ENCODE measurements at regions not wholly inside any gene's neighbourhood (a gene's known extent, or its start where the extent isn't known, plus 50 kb on each side); places are given as distances from the start of the nearest gene placed in this dataset.
"Not testable (repeated sequence)": the region's sequence is repeated elsewhere in the genome, so short reads cannot be mapped to it uniquely, and the experiment has no call there.

DNA sequence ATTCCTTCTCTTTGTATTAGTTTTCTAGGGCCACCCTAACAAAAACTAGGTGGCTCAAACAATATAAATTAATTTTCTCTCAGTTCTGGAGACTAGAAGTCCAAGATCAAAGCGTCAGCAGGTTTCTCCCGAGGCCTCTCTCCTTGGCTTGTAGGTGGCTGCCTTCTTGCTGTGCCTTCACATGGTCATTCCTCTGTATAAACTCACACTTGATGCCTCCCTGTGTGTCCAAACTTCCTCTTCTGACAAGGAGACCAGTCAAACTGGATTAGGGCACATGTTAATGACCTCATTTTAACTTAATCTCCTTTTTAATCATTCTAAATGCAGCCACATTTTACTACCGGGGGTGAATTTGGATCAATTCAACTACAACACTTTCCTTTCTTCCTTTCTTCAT, 691.1 kb downstream of the DIPK2A start:
- no peak for DNase-seq (ENCODE audit: low spot score in 2 of 2)
- peak overlapping the region in 1 of 2 donors; percentile 32 for H3K27ac Mint-ChIP-seq
- peaks cover 0 to 14% of the 10 kb centered on the region in 2 donors for H3K36me3 Mint-ChIP-seq
- ATAC-seq, result no peak
- peaks cover 14 to 25% of the 10 kb centered on the region in 2 donors for H3K9me3 Mint-ChIP-seq

- H3K9me3 Mint-ChIP-seq, result peaks cover 14 to 25% of the 10 kb centered on the region in 2 donors
- no peak overlapping the region for H3K27ac Mint-ChIP-seq
- peaks cover 0 to 14% of the 10 kb centered on the region in 2 donors for H3K36me3 Mint-ChIP-seq
- DNase-seq (ENCODE audit: low spot score in 2 of 2) (no peak), ATAC-seq (no peak)
These were observed 692.1 kb downstream of the DIPK2A start for GRCh38 chr3:144663456-144664436.

- no peak for ATAC-seq
- Mint-ChIP-seq H3K9me3 (peaks cover 14 to 25% of the 10 kb centered on the region in 2 donors), H3K27ac (no peak overlapping the region), H3K36me3 (peaks cover 0 to 14% of the 10 kb centered on the region in 2 donors)
- DNase-seq (ENCODE audit: low spot score in 2 of 2), result no peak
These were observed 694.0 kb downstream of the DIPK2A start for GRCh38 chr3:144665567-144666053.

- Mint-ChIP-seq H3K36me3 (peaks cover 0 to 8% of the 10 kb centered on the region in 2 donors), H3K9me3 (peaks cover 9 to 13% of the 10 kb centered on the region in 2 donors), H3K27ac (no peak overlapping the region)
- DNase-seq (ENCODE audit: low spot score in 2 of 2) (no peak), ATAC-seq (no peak)
These were observed 698.9 kb downstream of the DIPK2A start for GRCh38 chr3:144670571-144670970.

DNA sequence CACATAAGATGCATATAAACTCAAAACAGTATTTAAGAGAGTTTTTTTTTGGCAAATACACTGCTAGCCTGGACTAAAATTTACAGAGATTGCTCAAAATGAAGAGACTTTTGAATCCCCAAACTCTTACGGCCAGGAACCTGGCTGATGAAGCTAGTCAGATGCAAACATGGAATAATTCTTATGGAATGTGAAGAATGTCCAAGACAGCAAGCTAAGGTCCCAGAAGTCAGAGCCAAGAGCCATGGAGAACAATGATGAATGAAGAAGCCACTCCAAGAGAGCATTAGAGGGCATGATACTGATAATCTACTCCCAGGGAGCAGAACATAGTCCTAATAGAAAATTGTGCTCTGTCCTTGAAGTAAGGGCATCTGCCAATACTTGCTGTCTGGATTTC, 705.5 kb downstream of the DIPK2A start:
- ATAC-seq (no peak), DNase-seq (ENCODE audit: low spot score in 2 of 2) (no peak)
- Mint-ChIP-seq H3K9me3 (peaks cover 0 to 4% of the 10 kb centered on the region in 2 donors), H3K36me3 (no peaks in the 10 kb centered on the region), H3K27ac (no peak overlapping the region)

DNA sequence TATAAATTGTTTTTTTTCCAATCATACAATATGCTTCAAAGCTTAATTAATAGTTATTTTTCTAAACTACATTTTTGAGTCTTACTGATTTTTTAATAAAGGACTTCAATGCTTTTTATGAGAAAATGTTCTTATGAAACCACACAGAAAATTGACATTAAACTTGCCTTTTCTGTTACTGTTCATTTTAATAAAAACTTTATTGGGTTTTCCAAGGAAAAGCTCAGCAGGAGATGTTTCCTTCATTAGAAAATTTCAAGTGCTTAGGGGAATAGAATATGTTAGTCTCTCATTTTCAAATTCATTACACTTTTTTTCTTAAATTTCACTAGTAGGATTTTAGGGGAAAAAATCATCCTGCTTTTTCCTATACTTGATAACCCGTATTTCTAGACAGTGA, 711.4 kb downstream of the DIPK2A start:
- Mint-ChIP-seq H3K36me3 (no peaks in the 10 kb centered on the region), H3K9me3 (no peaks in the 10 kb centered on the region), H3K27ac (no peak overlapping the region)
- DNase-seq (ENCODE audit: low spot score in 2 of 2) (no peak), ATAC-seq (no peak)

DNA sequence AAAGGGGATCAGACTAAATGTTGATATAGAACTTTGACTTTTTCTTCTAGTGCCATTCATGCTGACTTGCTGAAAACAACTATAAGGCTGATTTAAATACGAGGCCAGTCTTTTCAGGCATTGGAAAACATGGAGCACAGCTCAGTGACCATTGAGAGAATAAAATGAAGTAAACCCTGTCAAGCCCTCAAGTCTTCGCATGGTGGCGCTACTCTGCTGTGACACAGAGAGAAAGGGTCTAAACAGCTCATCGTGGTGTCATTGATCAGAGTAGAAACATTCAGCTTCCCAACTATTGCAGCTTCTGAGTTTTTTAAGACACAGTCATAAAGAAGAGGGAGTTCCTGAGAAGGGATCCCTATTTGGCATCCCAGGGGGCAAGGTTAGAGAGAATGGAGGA, 716.2 kb downstream of the DIPK2A start:
- H3K9me3 Mint-ChIP-seq, result no peaks in the 10 kb centered on the region
- no peak for ATAC-seq
- H3K27ac Mint-ChIP-seq, result no peak overlapping the region
- no peaks in the 10 kb centered on the region for H3K36me3 Mint-ChIP-seq
- no peak for DNase-seq (ENCODE audit: low spot score in 2 of 2)

- DNase-seq (ENCODE audit: low spot score in 2 of 2) (no peak), ATAC-seq (no peak)
- Mint-ChIP-seq H3K27ac (no peak overlapping the region), H3K9me3 (peaks cover 0 to 4% of the 10 kb centered on the region in 2 donors), H3K36me3 (no peaks in the 10 kb centered on the region)
These were observed 720.9 kb downstream of the DIPK2A start for GRCh38 chr3:144692488-144692887.

DNA sequence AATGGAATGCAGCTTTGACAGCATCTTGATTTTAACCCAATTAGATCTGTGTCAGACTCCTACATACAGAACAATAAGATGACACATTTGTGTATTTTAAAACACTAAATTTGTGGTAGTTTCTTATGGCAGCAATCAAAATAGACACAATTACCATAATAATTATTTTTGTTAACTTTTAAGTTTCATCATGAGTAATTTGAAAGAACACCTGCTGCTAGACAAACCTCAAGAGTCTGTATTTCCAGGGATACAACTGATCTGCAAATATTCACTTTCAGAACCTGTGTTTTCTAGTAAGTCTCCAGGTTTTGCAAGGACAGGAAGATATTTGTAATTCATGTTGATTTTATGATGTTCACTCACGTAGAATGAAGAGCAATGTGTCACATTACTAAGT, 736.8 kb downstream of the DIPK2A start:
- Mint-ChIP-seq H3K36me3 (no peaks in the 10 kb centered on the region), H3K27ac (no peak overlapping the region), H3K9me3 (peaks cover 0 to 9% of the 10 kb centered on the region in 2 donors)
- ATAC-seq, result no peak
- no peak for DNase-seq (ENCODE audit: low spot score in 2 of 2)

- H3K9me3 Mint-ChIP-seq, result no peaks in the 10 kb centered on the region
- no peaks in the 10 kb centered on the region for H3K36me3 Mint-ChIP-seq
- DNase-seq (ENCODE audit: low spot score in 2 of 2), result no peak
- ATAC-seq, result no peak
- H3K27ac Mint-ChIP-seq, result no peak overlapping the region
These were observed 765.7 kb downstream of the DIPK2A start for GRCh38 chr3:144737281-144737680.

DNA sequence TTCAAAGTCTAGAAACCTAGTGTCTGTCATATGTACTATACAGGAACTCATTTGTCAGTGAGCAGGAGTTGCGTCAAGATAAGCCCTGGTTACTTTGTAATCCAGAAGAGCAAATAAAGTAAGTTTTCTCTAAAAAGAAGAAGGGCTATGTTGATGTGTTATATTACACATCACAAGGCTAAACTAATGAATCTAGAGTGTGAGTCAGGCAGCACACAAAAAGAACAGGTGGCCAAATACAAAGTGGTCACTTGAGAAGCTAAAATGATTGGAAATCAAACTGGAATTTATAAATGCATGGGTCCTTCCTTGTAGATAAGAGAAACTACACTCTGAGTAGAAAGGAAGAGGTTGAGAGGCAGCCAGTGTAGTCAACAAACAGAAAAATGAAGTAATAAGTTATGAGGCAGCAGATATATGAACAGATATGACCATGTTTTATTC, 771.6 kb downstream of the DIPK2A start:
- DNase-seq (ENCODE audit: low spot score in 2 of 2) (no peak), ATAC-seq (no peak)
- H3K36me3 Mint-ChIP-seq, result no peaks in the 10 kb centered on the region
- H3K9me3 Mint-ChIP-seq, result no peaks in the 10 kb centered on the region
- H3K27ac Mint-ChIP-seq, result no peak overlapping the region

- H3K27ac Mint-ChIP-seq, result no peak overlapping the region
- H3K9me3 Mint-ChIP-seq, result no peaks in the 10 kb centered on the region
- ATAC-seq (no peak), DNase-seq (ENCODE audit: low spot score in 2 of 2) (no peak)
- H3K36me3 Mint-ChIP-seq, result no peaks in the 10 kb centered on the region
These were observed 772.9 kb downstream of the DIPK2A start for GRCh38 chr3:144744473-144744872.

DNA sequence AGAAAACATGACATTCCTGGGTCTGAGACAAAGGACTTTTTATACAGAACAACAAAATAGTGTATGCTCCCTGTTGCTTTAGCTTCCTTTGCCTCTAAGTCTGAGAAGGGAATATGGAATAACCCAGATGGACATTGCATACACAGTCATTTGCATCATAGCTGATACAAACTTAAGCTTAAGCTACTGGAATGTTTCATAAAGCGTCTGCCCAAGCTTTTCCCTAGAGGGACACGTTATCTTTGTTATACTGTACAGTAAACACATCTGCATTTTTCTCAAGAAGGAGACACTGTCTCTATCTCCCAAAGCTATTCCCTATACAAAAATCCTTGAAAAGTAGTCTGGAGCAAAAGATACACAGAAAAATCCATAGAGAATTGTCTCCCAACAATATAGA, 775.0 kb downstream of the DIPK2A start:
- DNase-seq (ENCODE audit: low spot score in 2 of 2) (no peak), ATAC-seq (no peak)
- Mint-ChIP-seq H3K27ac (no peak overlapping the region), H3K9me3 (peaks cover 0 to 4% of the 10 kb centered on the region in 2 donors), H3K36me3 (no peaks in the 10 kb centered on the region)

GRCh38 chr3:144749536-144750253, 778.1 kb downstream of the DIPK2A start:
- H3K36me3 Mint-ChIP-seq; DNase-seq (ENCODE audit: low spot score in 2 of 2); ATAC-seq; H3K27ac Mint-ChIP-seq: not testable (repeated sequence)
- peaks cover 0 to 11% of the 10 kb centered on the region in 2 donors for H3K9me3 Mint-ChIP-seq

GRCh38 chr3:144754076-144754783, 782.6 kb downstream of the DIPK2A start:
- Mint-ChIP-seq H3K27ac (no peak overlapping the region), H3K9me3 (peaks cover 0 to 11% of the 10 kb centered on the region in 2 donors), H3K36me3 (no peaks in the 10 kb centered on the region)
- no peak for DNase-seq (ENCODE audit: low spot score in 2 of 2)
- no peak for ATAC-seq

DNA sequence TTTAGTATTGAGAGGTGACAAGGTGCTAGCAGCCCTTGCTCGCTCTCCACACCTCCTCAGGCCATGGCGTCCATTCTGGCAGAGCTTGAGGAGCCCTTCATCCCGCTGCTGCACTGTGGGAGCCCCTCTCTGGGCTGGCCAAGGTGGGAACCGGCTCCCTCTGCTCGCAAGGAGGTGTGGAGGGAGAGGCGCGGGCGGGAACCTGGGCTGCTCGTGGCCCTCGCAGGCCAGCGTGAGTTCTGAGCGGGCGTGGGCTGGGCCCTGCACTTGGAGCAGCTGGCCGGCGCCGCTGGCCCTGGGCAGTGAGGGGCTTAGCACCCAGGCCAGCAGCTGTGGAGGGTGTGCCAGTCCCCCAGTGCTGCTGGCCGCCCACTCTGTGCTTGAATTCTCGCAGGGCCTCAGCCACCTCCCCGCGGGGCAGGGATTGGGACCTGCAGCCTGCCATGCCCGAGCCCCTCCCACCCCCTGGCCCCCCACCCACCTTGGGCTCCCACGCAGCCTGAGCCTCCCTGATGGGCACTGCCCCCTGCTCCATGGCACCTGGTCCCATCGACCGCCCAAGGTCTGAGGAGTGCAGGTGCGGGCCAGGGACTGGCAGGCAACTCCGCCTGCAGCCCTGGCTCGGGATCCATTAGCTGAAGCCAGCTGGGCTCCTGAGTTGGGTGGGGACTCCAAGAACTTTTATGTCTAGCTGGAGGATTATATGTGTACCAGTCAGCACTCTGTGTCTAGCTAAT, 785.2 kb downstream of the DIPK2A start:
- Mint-ChIP-seq H3K27ac (no peak overlapping the region), H3K9me3 (peaks cover 0 to 7% of the 10 kb centered on the region in 2 donors), H3K36me3 (no peaks in the 10 kb centered on the region)
- ATAC-seq, result no peak
- DNase-seq (ENCODE audit: low spot score in 2 of 2), result no peak

Measured in activated naive CD4-positive, alpha-beta T cell treated with anti-CD3 and anti-CD28 coated beads, Interleukin-2, amount 50 U/mL, for 72 hours (primary cell).